HUES64 (cell line): ENCODE measurements at regions not wholly inside any gene's neighbourhood (a gene's known extent, or its start where the extent isn't known, plus 50 kb on each side); places are given as distances from the start of the nearest gene placed in this dataset.

Experiments
- H3K27ac ChIP-seq: 2 replicates; pipeline ENCODE4 v1.7.0; 2013; ENCODE audit warnings: low read depth, low read length, inconsistent platforms
- H3K27me3 ChIP-seq: 2 replicates; pipeline ENCODE4 v1.6.1; 2013; ENCODE audit warnings: mild to moderate bottlenecking, low read length; ENCODE audit not compliant: insufficient read depth
- H3K36me3 ChIP-seq: 2 replicates; pipeline ENCODE4 v1.6.1; 2013; ENCODE audit warnings: mild to moderate bottlenecking, low read length; ENCODE audit not compliant: insufficient read depth
- H3K4me1 ChIP-seq: 2 replicates; pipeline ENCODE4 v1.6.1; 2013; ENCODE audit warnings: mild to moderate bottlenecking, low read length, moderate library complexity; ENCODE audit not compliant: insufficient read depth
- H3K4me3 ChIP-seq: 2 replicates; pipeline ENCODE4 v1.5.1; 2013; ENCODE audit warnings: mild to moderate bottlenecking, low read length, moderate library complexity
- H3K9ac ChIP-seq: 2 replicates; pipeline ENCODE4 v1.6.1; 2013; ENCODE audit warnings: mild to moderate bottlenecking, low read depth, low read length
- H3K9me3 ChIP-seq: 2 replicates; pipeline ENCODE4 v1.6.1; 2013; ENCODE audit warnings: low read depth, low read length; ENCODE audit not compliant: insufficient read depth
- WGBS: fragments of 150-250, 120-280 bp; methylation state at CpG from one replicate; pipeline ENCODE4 v1.1.7; 2013; ENCODE audit warnings: missing lambda C conversion rate; 5-methylcytosine and 5-hydroxymethylcytosine counted together

DNA sequence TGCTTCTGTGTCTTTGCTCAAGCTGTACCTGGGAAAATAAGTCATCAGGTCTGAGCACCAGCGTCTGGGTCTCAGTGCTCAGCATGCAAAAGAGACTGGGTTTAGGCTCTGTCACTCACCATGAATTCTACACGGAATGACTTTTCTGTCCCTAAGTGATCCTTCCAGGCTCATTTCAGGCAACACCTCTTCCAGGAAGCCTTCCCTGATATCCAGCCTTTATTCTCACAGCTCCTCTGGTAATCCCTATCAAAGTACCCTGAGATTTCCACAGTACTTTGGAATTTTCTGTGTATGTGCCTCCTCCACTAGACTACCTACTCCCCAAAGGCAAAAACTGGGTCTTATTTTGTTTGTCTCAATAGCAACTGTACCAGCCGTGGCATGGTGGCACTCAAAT lies 92.7 kb upstream of the BOD1 start:
- H3K4me1 ChIP-seq = no peaks in the 10 kb centered on the region
- WGBS = 82% methylated on average over 3 of the region's 3 CpGs
- no peaks in the 10 kb centered on the region for H3K36me3 ChIP-seq
- H3K9me3 ChIP-seq = no peaks in the 10 kb centered on the region
- H3K27ac ChIP-seq = no peak overlapping the region
- H3K9ac ChIP-seq = no peak overlapping the region
- no peaks in the 10 kb centered on the region for H3K27me3 ChIP-seq
- H3K4me3 ChIP-seq = no peak overlapping the region

GRCh38 chr5:173709761-173710160 lies 93.3 kb upstream of the BOD1 start:
- H3K4me1 ChIP-seq = no peaks in the 10 kb centered on the region
- 82% methylated on average over 6 of the region's 6 CpGs for WGBS

GRCh38 chr5:173710528-173710927 lies 94.1 kb upstream of the BOD1 start:
- H3K27ac ChIP-seq = no peak overlapping the region
- WGBS = 95% methylated on average over 7 of the region's 7 CpGs
- H3K9ac ChIP-seq = no peak overlapping the region

More at GRCh38 chr5:173709761-173710160, 93.3 kb upstream of the BOD1 start:
- no peak overlapping the region for H3K27ac ChIP-seq
- no peaks in the 10 kb centered on the region for H3K27me3 ChIP-seq
- no peaks in the 10 kb centered on the region for H3K9me3 ChIP-seq
- H3K9ac ChIP-seq = no peak overlapping the region
- H3K36me3 ChIP-seq = no peaks in the 10 kb centered on the region
- no peak overlapping the region for H3K4me3 ChIP-seq

GRCh38 chr5:173711466-173711865 lies 95.0 kb upstream of the BOD1 start:
- no peaks in the 10 kb centered on the region for H3K9me3 ChIP-seq
- H3K4me3 ChIP-seq = no peak overlapping the region
- H3K9ac ChIP-seq = no peak overlapping the region
- 90% methylated on average over 2 of the region's 2 CpGs for WGBS
- no peaks in the 10 kb centered on the region for H3K4me1 ChIP-seq
- no peak overlapping the region for H3K27ac ChIP-seq
- no peaks in the 10 kb centered on the region for H3K36me3 ChIP-seq
- H3K27me3 ChIP-seq = no peaks in the 10 kb centered on the region

More at GRCh38 chr5:173710528-173710927, 94.1 kb upstream of the BOD1 start:
- Histone ChIP-seq H3K9me3 (no peaks in the 10 kb centered on the region), H3K36me3 (no peaks in the 10 kb centered on the region), H3K4me3 (no peak overlapping the region), H3K4me1 (no peaks in the 10 kb centered on the region), H3K27me3 (no peaks in the 10 kb centered on the region)

DNA sequence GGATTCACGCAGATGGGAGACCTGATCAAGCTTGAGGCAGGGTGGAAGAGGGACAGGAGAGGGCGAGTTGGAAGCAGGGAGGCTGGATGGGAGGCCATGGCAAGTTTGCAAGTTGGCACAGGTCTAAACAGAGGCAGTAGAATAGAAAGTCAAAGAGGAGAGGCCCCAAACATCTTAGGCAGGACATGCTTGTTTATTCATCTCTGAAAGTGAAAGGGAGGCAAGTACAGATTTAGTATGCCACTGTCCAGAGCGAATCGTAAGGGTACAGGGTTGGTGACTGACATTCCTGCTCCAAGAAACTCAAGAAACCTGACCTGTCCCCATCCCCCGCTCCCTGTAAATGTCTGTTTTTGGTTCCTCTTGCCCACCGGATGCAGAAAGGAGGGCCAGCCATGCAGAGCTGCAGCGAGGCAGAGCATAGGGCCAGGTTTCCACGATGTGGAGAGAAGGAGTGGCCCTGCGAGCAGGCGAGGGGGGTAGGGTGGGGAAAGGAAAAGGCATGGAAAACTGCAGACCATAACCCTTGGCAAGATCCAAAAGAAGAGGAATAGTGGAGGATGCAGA lies 96.2 kb upstream of the BOD1 start:
- Histone ChIP-seq H3K9me3 (no peaks in the 10 kb centered on the region), H3K9ac (no peak overlapping the region), H3K27ac (no peak overlapping the region), H3K4me3 (no peak overlapping the region), H3K27me3 (no peaks in the 10 kb centered on the region), H3K4me1 (no peaks in the 10 kb centered on the region), H3K36me3 (no peaks in the 10 kb centered on the region)
- 91% methylated on average over 10 of the region's 10 CpGs for WGBS

GRCh38 chr5:173714551-173715428 lies 98.3 kb upstream of the BOD1 start:
- no peak overlapping the region for H3K27ac ChIP-seq
- no peak overlapping the region for H3K4me3 ChIP-seq
- WGBS = 89% methylated on average over 12 of the region's 12 CpGs
- no peaks in the 10 kb centered on the region for H3K36me3 ChIP-seq
- H3K9me3 ChIP-seq = no peaks in the 10 kb centered on the region
- H3K9ac ChIP-seq = no peak overlapping the region
- no peaks in the 10 kb centered on the region for H3K27me3 ChIP-seq
- no peaks in the 10 kb centered on the region for H3K4me1 ChIP-seq

DNA sequence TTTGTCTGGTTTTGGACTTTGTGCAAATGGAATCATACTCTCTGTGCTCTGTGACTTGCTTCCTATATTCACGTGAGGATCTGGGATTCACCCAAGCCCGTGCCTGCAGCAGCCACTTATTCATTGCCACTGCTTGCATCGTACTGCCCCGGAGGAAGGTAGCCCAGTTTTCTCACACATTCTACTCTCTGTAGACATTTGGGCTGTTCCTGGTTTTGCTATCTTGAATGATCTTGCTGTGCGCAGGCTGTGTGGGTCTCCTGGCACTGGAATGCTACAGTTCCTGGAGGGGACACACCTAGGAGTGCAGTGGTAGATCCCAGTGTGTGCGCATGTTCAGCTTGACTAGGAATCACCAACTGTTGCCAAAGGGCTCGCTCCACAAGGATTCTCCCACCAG lies 99.2 kb upstream of the BOD1 start:
- Histone ChIP-seq H3K4me3 (no peak overlapping the region), H3K9ac (no peak overlapping the region), H3K27ac (no peak overlapping the region), H3K27me3 (no peaks in the 10 kb centered on the region), H3K36me3 (no peaks in the 10 kb centered on the region), H3K9me3 (no peaks in the 10 kb centered on the region), H3K4me1 (peaks cover 5% of the 10 kb centered on the region)
- 88% methylated on average over 7 of the region's 7 CpGs for WGBS

GRCh38 chr5:173716058-173716682 lies 99.7 kb upstream of the BOD1 start:
- Histone ChIP-seq H3K27me3 (no peaks in the 10 kb centered on the region), H3K4me3 (no peak overlapping the region), H3K27ac (no peak overlapping the region), H3K9me3 (no peaks in the 10 kb centered on the region), H3K36me3 (no peaks in the 10 kb centered on the region), H3K9ac (no peak overlapping the region), H3K4me1 (peaks cover 5% of the 10 kb centered on the region)
- WGBS = 92% methylated on average over 10 of the region's 10 CpGs

DNA sequence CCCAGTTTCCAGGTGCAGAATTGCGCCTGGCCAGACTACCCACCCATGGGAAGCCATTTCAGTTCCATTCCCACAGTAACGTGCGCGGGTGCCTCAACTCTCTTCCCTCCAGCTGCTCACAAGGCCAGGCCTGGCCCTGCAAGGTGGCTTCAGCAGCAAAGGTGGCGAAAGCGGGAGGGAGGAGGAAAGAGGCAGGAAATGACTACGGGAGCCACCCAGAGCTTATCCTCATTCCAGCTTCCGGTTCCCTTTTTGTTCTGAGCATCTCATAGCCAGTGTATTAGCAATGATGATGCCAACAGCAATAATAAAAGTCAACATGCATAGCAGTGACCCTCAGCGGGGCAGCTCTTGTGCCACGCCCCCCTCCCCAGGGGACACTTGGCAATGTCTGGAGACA lies 101.5 kb upstream of the BOD1 start:
- H3K4me1 ChIP-seq = peaks cover 5% of the 10 kb centered on the region
- H3K9me3 ChIP-seq = no peaks in the 10 kb centered on the region
- 84% methylated on average over 10 of the region's 10 CpGs for WGBS
- H3K27ac ChIP-seq = no peak overlapping the region
- H3K36me3 ChIP-seq = no peaks in the 10 kb centered on the region
- no peaks in the 10 kb centered on the region for H3K27me3 ChIP-seq
- no peak overlapping the region for H3K4me3 ChIP-seq
- H3K9ac ChIP-seq = no peak overlapping the region

GRCh38 chr5:173718469-173718868 lies 102.0 kb upstream of the BOD1 start:
- Histone ChIP-seq H3K27ac (no peak overlapping the region), H3K4me3 (no peak overlapping the region), H3K4me1 (peaks cover 5% of the 10 kb centered on the region), H3K9ac (no peak overlapping the region), H3K36me3 (no peaks in the 10 kb centered on the region), H3K9me3 (no peaks in the 10 kb centered on the region), H3K27me3 (no peaks in the 10 kb centered on the region)
- WGBS = 91% methylated on average over 10 of the region's 10 CpGs

DNA sequence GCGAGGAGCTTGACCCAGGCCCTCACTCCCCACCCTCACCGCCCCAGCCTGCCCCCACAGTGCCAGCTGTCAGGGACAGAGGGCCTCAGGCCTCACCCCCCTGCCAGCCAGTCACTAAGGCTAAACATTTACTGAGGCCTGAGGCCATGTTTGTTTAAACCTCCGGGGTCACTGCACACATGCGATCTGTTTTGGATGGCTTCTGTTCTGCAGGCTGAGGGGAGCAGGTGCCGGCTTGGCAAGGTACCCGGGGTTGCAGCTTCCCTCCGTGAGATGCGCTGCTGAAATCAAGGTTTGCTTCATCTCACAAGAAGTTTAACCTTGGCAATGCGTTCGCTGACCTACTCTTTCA lies 103.3 kb upstream of the BOD1 start:
- H3K4me1 ChIP-seq = peaks cover 6% of the 10 kb centered on the region

More for the DNA sequence above, 103.3 kb upstream of the BOD1 start:
- H3K36me3 ChIP-seq = no peaks in the 10 kb centered on the region
- no peaks in the 10 kb centered on the region for H3K9me3 ChIP-seq
- H3K4me3 ChIP-seq = no peak overlapping the region
- no peak overlapping the region for H3K9ac ChIP-seq
- no peaks in the 10 kb centered on the region for H3K27me3 ChIP-seq
- 77% methylated on average over 10 of the region's 10 CpGs for WGBS
- H3K27ac ChIP-seq = no peak overlapping the region
